ENCODE measurements at regions not wholly inside any gene's neighbourhood (a gene's known extent, or its start where the extent isn't known, plus 50 kb on each side); places are given as distances from the start of the nearest gene placed in this dataset.

GRCh38 chr17:77373299-77374169 lies 232.8 kb downstream of the SEC14L1 start (continued):
- TF ChIP-seq BCL6B (tag by site-specific recombination; IDR thresholded peaks at IDR 0.05) (no peak), GLIS2 (tag by site-specific recombination; IDR thresholded peaks at IDR 0.05) (peak; percentile 94), ZBTB11 (tag by site-specific recombination; conservative IDR thresholded peaks at IDR 0.05; ENCODE audit: low read depth) (0 out of 2 replicates have a peak, but pooled peaks have one; percentile 13), ZNF19 (tag by site-specific recombination; IDR thresholded peaks at IDR 0.05; ENCODE audit: low read depth) (no peak), ZNF302 (tag by site-specific recombination; IDR thresholded peaks at IDR 0.05; ENCODE audit: low read depth) (no peak), HOXD13 (CRISPR knock-in tag; IDR thresholded peaks at IDR 0.05; ENCODE audit: borderline replicate concordance) (no peak), ZNF169 (tag by site-specific recombination; IDR thresholded peaks at IDR 0.05) (no peak), ZNF777 (tag by site-specific recombination; IDR thresholded peaks at IDR 0.05; ENCODE audit: borderline replicate concordance) (peak; percentile 92), ZNF112 (tag by site-specific recombination; IDR thresholded peaks at IDR 0.05) (no peak), KLF1 (tag by site-specific recombination; IDR thresholded peaks at IDR 0.05) (no peak), ZNF473 (tag by site-specific recombination; IDR thresholded peaks at IDR 0.05) (no peak), ZNF350 (tag by site-specific recombination; IDR thresholded peaks at IDR 0.05) (no peak), ZNF501 (tag by site-specific recombination; IDR thresholded peaks at IDR 0.05) (no peak)

GRCh38 chr17:77374170-77374936 lies 233.6 kb downstream of the SEC14L1 start:
- POLR2A ChIA-PET, result interaction anchor here (0.6 to 1.6 kb wide), 10 partner anchors 12 to 286 kb away, joined by 3 to 5 read pairs (median 3); no protein-coding TSS in a partner anchor
- CTCF ChIA-PET, result interaction anchor here (0.5 to 1.7 kb wide), 6 partner anchors 8 to 120 kb away, joined by 3 to 8 read pairs (median 4); no protein-coding TSS in a partner anchor
- Histone ChIP-seq H3K36me3 (ENCODE audit: control insufficient read depth in 2 of 2, insufficient read depth in 1 of 2, low read length in 2 of 2) (no peaks in the 10 kb centered on the region), H3K27ac (ENCODE audit: extremely low read depth, low read depth, low read length) (peak overlapping the region; percentile 92), H3K9me3 (ENCODE audit: control insufficient read depth, insufficient read depth, low read depth, low read length) (no peaks in the 10 kb centered on the region), H3K4me1 (ENCODE audit: control insufficient read depth, insufficient read depth, low read length) (peaks cover 15% of the 10 kb centered on the region), H3K4me3 (ENCODE audit: low read depth, low read length) (peak overlapping the region; percentile 76)
- 0 out of 2 replicates have a peak, but pooled peaks have one; percentile 11 for TF ChIP-seq ZBTB11 (tag by site-specific recombination; conservative IDR thresholded peaks at IDR 0.05; ENCODE audit: low read depth)
- TF ChIP-seq ZFHX2 (tag by site-specific recombination; conservative IDR thresholded peaks at IDR 0.05), result peak; percentile 74
- no peak for TF ChIP-seq ZNF391 (tag by site-specific recombination; IDR thresholded peaks at IDR 0.05; ENCODE audit: borderline replicate concordance, low read depth)
- peak; percentile 80 for TF ChIP-seq ZBTB20 (tag by site-specific recombination; IDR thresholded peaks at IDR 0.05)
- no peak for TF ChIP-seq ZNF48 (tag by site-specific recombination; IDR thresholded peaks at IDR 0.05)
- TF ChIP-seq YY1 (tag by site-specific recombination; IDR thresholded peaks at IDR 0.05), result no peak
- TF ChIP-seq PATZ1 (tag by site-specific recombination; IDR thresholded peaks at IDR 0.05), result peak; percentile 63; the same call in 1 of the 2 replicates
- 0 out of 2 replicates have a peak, but pooled peaks have one; percentile 20 for TF ChIP-seq ZFP37 (tag by site-specific recombination; IDR thresholded peaks at IDR 0.05)
- TF ChIP-seq ZNF138 (tag by site-specific recombination; IDR thresholded peaks at IDR 0.05; ENCODE audit: borderline replicate concordance), result no peak
- no peak for TF ChIP-seq ZNF26 (tag by site-specific recombination; IDR thresholded peaks at IDR 0.05)
